Activated T-cell treated with anti-CD3 and anti-CD28 coated beads, Interleukin-2, amount 50 U/mL, for 4 hours (primary cell): ENCODE measurements at regions not wholly inside any gene's neighbourhood (a gene's known extent, or its start where the extent isn't known, plus 50 kb on each side); places are given as distances from the start of the nearest gene placed in this dataset.
"Not testable (repeated sequence)": the region's sequence is repeated elsewhere in the genome, so short reads cannot be mapped to it uniquely, and the experiment has no call there.

ENCODE experiments used
- ATAC-seq, 2 donors: fragments of 200-7000 bp; cut with Tn5 transposase; one replicate each; pipeline ENCODE4 v1.10.0; 2021
- DNase-seq: peaks from one replicate; pipeline ENCODE4 v3.0.0-alpha.2; 2020
- H3K27me3 Mint-ChIP-seq: one replicate; pipeline ENCODE4 v1.8.0; 2021; ENCODE audit warnings: low read depth, mixed read lengths
- H3K36me3 Mint-ChIP-seq: one replicate; pipeline ENCODE4 v1.8.0; 2022; ENCODE audit warnings: mixed read lengths; ENCODE audit not compliant: insufficient read depth
- H3K4me1 Mint-ChIP-seq: one replicate; pipeline ENCODE4 v1.8.0; 2021; ENCODE audit warnings: low read depth, mixed read lengths
- H3K4me3 Mint-ChIP-seq: one replicate; pipeline ENCODE4 v1.8.0; 2021; ENCODE audit warnings: mild to moderate bottlenecking, moderate library complexity, mixed read lengths
- H3K9me3 Mint-ChIP-seq: one replicate; pipeline ENCODE4 v1.8.0; 2021; ENCODE audit warnings: mixed read lengths

DNA sequence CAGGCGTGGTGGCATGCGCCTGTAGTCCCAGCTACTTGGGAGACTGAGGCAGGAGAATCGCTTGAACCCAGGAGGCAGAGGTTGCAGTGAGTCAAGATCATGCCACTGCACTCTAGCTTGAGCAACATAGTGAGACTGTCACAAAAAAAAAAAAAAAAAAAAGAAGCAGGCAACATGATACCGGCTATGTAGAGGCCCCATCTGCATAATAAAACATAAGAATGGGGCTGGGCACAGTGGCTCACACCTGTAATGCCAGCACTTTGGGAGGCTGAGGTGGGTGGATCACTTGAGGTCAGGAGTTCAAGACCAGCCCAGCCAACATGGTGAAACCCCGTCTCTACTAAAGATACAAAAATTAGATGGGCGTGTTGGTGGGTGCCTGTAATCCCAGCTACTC lies 304.7 kb downstream of the GJA1 start:
- not testable (repeated sequence) for ATAC-seq, H3K9me3 Mint-ChIP-seq

DNA sequence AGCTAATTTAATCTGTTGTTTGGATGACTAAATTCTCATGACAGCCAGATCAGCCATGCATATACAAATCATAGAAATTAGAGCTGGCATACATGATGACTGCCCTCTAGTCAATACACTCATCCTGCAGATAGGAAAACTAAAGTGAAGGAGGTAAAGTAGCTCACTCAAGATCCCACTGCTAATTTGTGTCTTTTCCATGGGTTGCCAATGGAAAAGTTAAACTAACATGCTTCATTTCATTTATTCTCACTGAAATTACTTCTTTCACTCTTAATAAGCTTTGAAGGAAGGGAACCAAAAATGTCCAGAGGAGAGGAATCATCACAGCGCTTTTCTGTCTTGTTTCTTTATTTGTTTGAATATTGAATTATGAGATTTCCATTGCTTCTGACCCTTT lies 308.2 kb downstream of the GJA1 start:
- Mint-ChIP-seq H3K27me3 (no peaks in the 10 kb centered on the region), H3K4me1 (no peaks in the 10 kb centered on the region)
- no peak for ATAC-seq

More for the DNA sequence above, 304.7 kb downstream of the GJA1 start:
- DNase-seq, H3K36me3 Mint-ChIP-seq, H3K27me3 Mint-ChIP-seq, H3K4me3 Mint-ChIP-seq, H3K4me1 Mint-ChIP-seq: not testable (repeated sequence)

DNA sequence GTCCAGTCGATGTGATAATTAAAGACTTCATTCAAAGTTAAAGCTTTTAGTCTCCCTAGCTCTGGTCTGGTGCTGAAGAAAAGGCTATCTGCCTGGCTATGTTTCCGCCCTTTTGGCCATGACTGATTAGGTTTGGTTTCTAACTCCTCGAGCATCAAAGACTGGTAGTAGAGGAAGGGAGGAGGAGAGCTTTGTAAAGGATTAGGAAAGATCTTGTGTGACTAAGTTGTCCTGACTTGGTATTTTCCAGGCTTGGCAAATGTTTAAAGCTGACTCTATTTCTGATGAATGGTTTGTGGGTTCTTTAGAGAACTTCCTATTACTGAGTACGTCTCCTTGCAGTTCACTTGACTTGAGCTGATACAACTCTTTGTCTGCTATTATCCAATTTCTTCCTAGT lies 312.9 kb downstream of the GJA1 start:
- H3K4me1 Mint-ChIP-seq = no peaks in the 10 kb centered on the region
- no peaks in the 10 kb centered on the region for H3K36me3 Mint-ChIP-seq
- H3K9me3 Mint-ChIP-seq = no peaks in the 10 kb centered on the region
- no peaks in the 10 kb centered on the region for H3K27me3 Mint-ChIP-seq
- ATAC-seq (no peak), DNase-seq (no peak)
- H3K4me3 Mint-ChIP-seq = no peak overlapping the region

More for the DNA sequence above, 308.2 kb downstream of the GJA1 start:
- no peaks in the 10 kb centered on the region for H3K9me3 Mint-ChIP-seq
- DNase-seq = no peak
- H3K36me3 Mint-ChIP-seq = no peaks in the 10 kb centered on the region
- no peak overlapping the region for H3K4me3 Mint-ChIP-seq

DNA sequence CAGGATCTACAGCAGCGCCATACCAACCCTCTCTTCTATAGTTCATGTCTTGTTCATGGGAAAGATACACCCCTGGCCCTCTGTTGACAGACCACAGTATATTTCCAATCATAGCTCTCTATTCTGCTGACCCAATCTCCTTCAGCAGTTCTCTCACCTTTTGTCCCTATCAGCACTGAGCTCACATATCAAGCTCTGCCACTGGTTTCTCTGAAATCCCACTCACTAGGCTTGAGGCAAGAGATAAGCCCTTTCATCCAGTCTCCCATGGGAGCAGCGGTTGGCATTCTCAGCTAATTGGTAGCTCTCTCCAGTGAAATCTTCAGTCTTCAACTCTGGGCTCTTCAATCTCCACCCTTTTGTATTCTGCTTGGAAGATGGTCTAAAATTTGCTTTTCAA lies 313.4 kb downstream of the GJA1 start:
- DNase-seq (no peak), ATAC-seq (no peak)
- H3K9me3 Mint-ChIP-seq = no peaks in the 10 kb centered on the region
- no peaks in the 10 kb centered on the region for H3K27me3 Mint-ChIP-seq
- no peak overlapping the region for H3K4me3 Mint-ChIP-seq
- no peaks in the 10 kb centered on the region for H3K36me3 Mint-ChIP-seq
- no peaks in the 10 kb centered on the region for H3K4me1 Mint-ChIP-seq

DNA sequence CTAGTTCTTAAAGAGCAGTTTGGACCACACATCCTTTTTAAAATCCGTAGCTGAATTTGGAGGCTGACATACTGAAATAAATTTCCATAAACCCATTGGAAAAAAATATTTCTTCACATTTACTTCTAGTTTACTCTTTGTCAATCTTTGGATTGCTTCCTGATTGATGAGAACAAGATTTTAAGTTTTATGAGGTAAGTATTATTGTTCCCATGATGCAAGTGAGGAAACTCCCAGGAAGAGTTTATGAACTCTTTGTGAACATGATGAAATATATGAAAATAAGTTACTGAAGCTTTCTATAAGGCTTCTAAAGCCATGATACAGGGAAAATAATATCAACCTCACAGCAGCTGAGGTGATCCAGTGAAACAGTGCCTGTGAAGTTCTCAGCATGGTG lies 320.0 kb downstream of the GJA1 start:
- Mint-ChIP-seq H3K36me3 (no peaks in the 10 kb centered on the region), H3K4me3 (no peak overlapping the region), H3K27me3 (no peaks in the 10 kb centered on the region), H3K9me3 (no peaks in the 10 kb centered on the region), H3K4me1 (no peaks in the 10 kb centered on the region)
- DNase-seq (no peak), ATAC-seq (no peak)

DNA sequence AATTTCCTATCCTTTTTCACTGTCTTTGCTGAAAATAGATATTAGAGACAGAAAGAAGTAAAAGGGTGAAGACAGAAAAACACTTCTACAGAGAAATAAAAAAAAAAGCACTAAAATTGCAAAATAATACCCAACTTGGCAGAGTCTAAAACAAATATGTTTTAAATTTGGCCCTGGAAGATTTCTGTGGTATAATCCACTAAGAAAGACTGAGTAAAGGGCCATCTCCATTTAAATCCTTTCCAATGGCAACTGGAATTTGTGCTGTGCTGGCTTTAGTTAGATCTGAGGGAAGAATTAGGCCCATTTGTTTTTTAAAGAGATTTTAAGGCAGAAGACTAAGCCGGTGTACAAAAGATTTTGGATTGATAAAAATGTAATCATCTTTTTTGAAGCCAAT lies 321.2 kb downstream of the GJA1 start:
- Mint-ChIP-seq H3K36me3 (no peaks in the 10 kb centered on the region), H3K4me1 (no peaks in the 10 kb centered on the region), H3K4me3 (no peak overlapping the region), H3K9me3 (peaks cover 2% of the 10 kb centered on the region), H3K27me3 (no peaks in the 10 kb centered on the region)
- no peak for DNase-seq
- no peak for ATAC-seq

DNA sequence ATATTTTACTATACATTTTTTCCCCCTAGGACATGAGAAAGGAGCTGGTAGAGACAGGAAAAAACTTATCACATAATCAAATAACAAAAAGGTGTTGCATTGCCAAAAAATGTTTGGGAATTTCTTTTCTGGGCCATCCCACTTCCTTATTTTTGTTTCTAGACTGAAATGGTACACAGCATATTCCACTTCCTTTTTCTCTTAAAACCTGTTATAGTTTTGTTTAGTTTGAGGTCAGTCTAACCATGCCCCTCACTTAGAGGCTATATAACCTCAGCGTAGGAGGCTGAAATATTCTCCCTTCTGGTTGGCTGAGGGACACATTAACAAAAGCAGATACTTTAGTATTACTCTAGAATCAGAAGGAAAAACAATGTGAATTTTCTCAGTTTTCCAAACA lies 323.9 kb downstream of the GJA1 start:
- no peak for ATAC-seq
- Mint-ChIP-seq H3K36me3 (no peaks in the 10 kb centered on the region), H3K27me3 (no peaks in the 10 kb centered on the region), H3K9me3 (peaks cover 5% of the 10 kb centered on the region), H3K4me3 (no peak overlapping the region), H3K4me1 (peaks cover 2% of the 10 kb centered on the region)
- no peak for DNase-seq

DNA sequence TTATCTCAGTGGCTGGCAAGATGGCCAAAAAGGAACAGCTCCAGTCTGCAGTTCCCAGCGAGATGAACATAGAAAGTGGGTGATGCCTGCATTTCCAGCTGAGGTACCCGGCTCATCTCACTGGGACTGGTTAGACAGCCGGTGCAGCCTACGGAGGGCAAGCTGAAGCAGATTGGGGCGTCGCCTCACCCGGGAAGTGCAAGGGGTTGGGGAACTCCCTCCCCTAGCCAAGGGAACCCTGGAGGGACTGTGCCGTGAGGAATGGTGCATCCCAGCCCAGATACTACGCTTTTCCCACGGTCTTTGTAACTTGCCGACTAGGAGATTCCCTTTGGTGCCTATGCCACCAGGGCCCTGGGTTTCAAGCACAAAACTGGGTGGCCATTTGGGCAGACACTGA lies 324.7 kb downstream of the GJA1 start:
- DNase-seq (no peak), ATAC-seq (no peak)
- H3K4me1 Mint-ChIP-seq = peaks cover 5% of the 10 kb centered on the region
- H3K27me3 Mint-ChIP-seq = no peaks in the 10 kb centered on the region
- H3K4me3 Mint-ChIP-seq = no peak overlapping the region
- peaks cover 5% of the 10 kb centered on the region for H3K9me3 Mint-ChIP-seq
- no peaks in the 10 kb centered on the region for H3K36me3 Mint-ChIP-seq

DNA sequence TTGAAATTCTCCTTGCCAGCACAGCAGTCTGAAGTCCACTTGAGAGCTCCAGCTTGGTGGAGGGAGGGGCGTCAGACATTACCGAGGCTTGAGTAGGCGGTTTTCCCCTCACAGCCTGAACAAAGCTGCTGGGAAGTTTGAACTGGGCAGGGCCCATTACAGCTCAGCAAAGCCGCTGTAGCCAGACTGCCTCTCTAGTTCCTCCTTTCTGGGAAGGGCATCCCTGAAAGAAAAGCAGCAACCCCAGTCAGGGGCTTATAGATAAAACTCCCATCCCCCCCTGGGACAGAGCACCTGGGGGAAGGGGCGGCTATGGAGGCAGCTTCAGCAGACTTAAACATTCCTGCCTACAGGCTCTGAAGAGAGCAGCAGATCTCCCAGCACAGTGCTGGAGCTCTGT lies 325.3 kb downstream of the GJA1 start:
- Mint-ChIP-seq H3K4me1 (peaks cover 5% of the 10 kb centered on the region), H3K4me3 (no peak overlapping the region), H3K9me3 (peaks cover 5% of the 10 kb centered on the region), H3K27me3 (no peaks in the 10 kb centered on the region), H3K36me3 (no peaks in the 10 kb centered on the region)
- no peak for ATAC-seq
- no peak for DNase-seq

DNA sequence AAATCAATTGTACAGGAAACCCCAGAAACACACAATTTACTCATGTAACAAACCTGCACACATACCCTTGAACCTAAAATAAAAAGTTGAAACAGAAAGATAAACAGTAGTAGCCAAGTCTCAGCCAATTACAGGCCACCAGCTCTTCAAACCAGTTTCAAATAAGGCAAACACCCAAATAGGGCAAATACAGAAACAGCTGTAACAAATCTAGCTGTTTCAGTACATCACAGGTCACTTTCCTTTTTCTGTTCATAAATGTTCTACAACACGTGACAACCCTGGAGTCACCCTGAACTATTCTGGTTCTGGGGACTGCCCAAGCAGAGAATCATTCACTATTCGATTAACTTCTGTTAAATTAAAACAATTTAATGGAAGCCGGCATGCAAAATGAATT lies 329.0 kb downstream of the GJA1 start:
- DNase-seq (no peak), ATAC-seq (no peak)
- Mint-ChIP-seq H3K4me3 (no peak overlapping the region), H3K9me3 (peaks cover 5% of the 10 kb centered on the region), H3K27me3 (no peaks in the 10 kb centered on the region), H3K4me1 (peaks cover 5% of the 10 kb centered on the region), H3K36me3 (no peaks in the 10 kb centered on the region)

DNA sequence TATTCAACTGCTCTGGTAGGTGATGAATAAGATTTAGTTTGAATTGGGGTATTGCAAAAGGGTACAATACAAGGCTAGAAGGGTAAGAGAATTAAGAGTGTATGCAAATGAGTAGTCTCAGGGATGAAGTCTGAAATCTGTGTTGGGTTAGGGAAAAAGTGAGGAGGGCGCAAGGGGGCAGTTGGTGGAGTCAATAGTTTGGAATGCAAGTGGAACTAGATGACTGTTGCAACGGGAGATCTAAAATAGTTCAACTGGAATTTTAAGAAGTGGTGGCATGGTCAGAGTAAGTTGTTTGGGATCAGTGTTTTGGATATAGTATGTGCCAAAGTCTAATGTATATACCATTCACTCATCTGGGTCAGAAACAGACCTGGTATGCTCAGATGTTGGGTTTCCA lies 329.6 kb downstream of the GJA1 start:
- ATAC-seq = no peak

DNA sequence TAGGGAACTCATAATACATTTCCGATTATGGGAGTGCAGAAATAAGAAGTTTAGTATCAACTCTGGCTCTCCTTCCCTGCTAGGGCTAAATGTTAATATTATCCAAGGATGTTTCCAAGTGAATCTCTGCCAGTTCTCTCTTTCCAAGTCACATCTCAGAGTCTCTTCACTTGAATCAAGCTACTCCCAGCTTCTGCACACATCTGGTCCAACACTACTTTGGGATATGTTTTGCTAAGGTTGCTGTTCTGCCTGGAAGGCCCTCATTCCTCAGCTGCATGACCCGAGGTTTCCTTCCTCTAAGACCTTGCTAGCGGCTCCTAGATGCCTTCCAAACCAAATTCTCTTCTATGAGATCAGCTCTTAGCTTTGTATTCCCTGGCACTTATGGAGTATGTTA lies 331.8 kb downstream of the GJA1 start:
- H3K9me3 Mint-ChIP-seq = peaks cover 4% of the 10 kb centered on the region
- H3K27me3 Mint-ChIP-seq = no peaks in the 10 kb centered on the region
- no peaks in the 10 kb centered on the region for H3K36me3 Mint-ChIP-seq
- DNase-seq = no peak
- H3K4me1 Mint-ChIP-seq = peaks cover 7% of the 10 kb centered on the region
- H3K4me3 Mint-ChIP-seq = no peak overlapping the region
- ATAC-seq = no peak

More for the DNA sequence above, 329.6 kb downstream of the GJA1 start:
- Mint-ChIP-seq H3K4me1 (peaks cover 5% of the 10 kb centered on the region), H3K36me3 (no peaks in the 10 kb centered on the region), H3K9me3 (peaks cover 5% of the 10 kb centered on the region), H3K4me3 (no peak overlapping the region), H3K27me3 (no peaks in the 10 kb centered on the region)
- no peak for DNase-seq

DNA sequence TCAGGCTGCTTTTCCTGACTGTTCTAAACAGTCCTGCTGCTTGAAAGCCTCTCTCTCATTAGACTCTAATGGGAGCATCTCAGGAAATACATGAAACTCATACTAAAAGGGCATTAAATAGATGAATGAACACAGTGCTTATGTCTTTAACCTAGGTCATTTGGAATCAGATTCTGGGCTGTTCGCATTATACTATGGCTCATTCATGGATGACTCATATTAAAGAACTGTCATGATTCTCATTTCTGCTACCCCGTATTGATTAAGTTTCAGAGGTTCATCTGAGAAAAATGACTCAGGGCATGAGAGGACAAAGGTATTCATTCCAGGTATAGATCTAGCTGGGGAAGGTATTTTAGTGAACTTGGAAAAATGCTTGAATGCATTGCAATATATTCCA lies 335.5 kb downstream of the GJA1 start:
- Mint-ChIP-seq H3K27me3 (no peaks in the 10 kb centered on the region), H3K9me3 (peaks cover 4% of the 10 kb centered on the region), H3K36me3 (no peaks in the 10 kb centered on the region), H3K4me1 (peaks cover 2% of the 10 kb centered on the region), H3K4me3 (no peak overlapping the region)
- DNase-seq = no peak
- ATAC-seq = peak; percentile 63 to 73

DNA sequence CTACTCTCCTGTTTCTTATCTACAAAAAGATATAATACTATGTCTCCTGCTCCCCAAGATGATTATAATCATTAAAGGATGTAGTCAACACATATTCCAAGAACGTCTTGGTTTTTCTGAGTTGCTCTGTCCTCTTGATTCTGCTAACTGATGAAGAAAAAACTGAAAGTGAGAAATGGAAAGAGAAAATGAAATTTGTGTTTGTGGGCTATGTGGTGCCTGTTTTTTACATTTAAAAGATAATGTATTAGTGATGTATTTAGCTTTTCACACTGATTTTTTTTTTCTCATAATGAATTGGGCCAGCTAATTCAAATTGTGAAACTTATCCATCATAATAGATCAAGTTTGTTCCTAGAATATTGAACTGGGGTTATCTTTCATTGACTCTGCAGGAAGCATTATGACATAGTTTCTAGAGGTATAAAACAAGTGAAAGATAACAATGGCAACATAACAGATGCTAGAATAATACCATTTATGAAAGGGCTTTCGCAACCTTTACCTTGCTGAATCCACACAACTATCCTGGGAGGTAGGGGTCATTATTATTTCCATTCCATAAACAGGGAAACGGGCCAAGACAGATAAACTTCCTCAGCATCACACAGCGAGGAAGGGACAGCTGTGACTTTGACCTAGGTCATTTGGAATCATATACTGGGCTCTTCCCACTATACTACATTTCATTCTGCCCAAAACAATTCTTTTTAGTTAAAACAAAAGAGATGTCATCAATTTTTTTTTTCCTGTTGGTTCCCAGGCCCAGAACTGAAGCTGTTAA lies 336.7 kb downstream of the GJA1 start:
- H3K4me1 Mint-ChIP-seq = peaks cover 2% of the 10 kb centered on the region
- no peaks in the 10 kb centered on the region for H3K27me3 Mint-ChIP-seq
- no peak overlapping the region for H3K4me3 Mint-ChIP-seq
- ATAC-seq (peak in 1 of 2 donors; percentile 28), DNase-seq (no peak)
- H3K36me3 Mint-ChIP-seq = no peaks in the 10 kb centered on the region
- H3K9me3 Mint-ChIP-seq = peaks cover 4% of the 10 kb centered on the region

DNA sequence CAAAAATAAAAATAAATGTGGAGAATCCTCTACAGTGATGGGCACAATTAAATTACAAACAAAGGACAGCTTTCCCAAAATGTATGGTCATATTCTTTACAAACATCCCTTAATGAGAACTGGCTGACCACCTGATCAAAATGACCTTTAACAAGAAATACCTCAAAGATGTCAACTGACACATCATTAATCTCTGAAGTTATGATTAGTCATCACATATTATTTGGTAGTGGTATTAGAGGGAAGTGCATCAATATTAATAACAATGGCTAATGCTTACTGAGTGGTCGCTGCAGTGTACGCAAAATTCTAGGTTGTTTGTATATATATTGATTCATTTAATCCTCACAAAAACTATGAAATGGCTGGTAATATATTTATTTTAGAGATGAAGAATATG lies 340.6 kb downstream of the GJA1 start:
- DNase-seq (no peak), ATAC-seq (no peak)
- no peaks in the 10 kb centered on the region for H3K36me3 Mint-ChIP-seq
- no peaks in the 10 kb centered on the region for H3K27me3 Mint-ChIP-seq
- peaks cover 2% of the 10 kb centered on the region for H3K4me1 Mint-ChIP-seq
- H3K9me3 Mint-ChIP-seq = peaks cover 4% of the 10 kb centered on the region
- H3K4me3 Mint-ChIP-seq = no peak overlapping the region
